H9 (cell line): ENCODE measurements at regions not wholly inside any gene's neighbourhood (a gene's known extent, or its start where the extent isn't known, plus 50 kb on each side); places are given as distances from the start of the nearest gene placed in this dataset.

Experiments
- DNase-seq: peaks from one replicate; pipeline ENCODE4 v3.0.0-alpha.2; 2017
- H2AFZ ChIP-seq: one replicate; pipeline ENCODE4 v1.6.1; 2013; ENCODE audit warnings: mild to moderate bottlenecking, low read length, control low read depth, moderate library complexity
- H2AK5ac ChIP-seq: 2 replicates; pipeline ENCODE4 v1.6.1; 2013; ENCODE audit warnings: low read length, control low read depth, mixed read lengths; ENCODE audit not compliant: insufficient read length
- H2BK120ac ChIP-seq: one replicate; pipeline ENCODE4 v1.6.1; 2013; ENCODE audit warnings: low read depth, mild to moderate bottlenecking, low read length, control low read depth, inconsistent platforms; ENCODE audit not compliant: poor library complexity, severe bottlenecking
- H2BK12ac ChIP-seq: 2 replicates; pipeline ENCODE4 v1.6.1; 2013; ENCODE audit warnings: low read length, control low read depth, mixed read lengths, low read depth; ENCODE audit not compliant: insufficient read length
- H2BK15ac ChIP-seq: 2 replicates; pipeline ENCODE4 v1.6.1; 2013; ENCODE audit warnings: low read depth, low read length, control low read depth
- H2BK20ac ChIP-seq: one replicate; pipeline ENCODE4 v1.6.1; 2013; ENCODE audit warnings: low read depth, mild to moderate bottlenecking, low read length, control low read depth, inconsistent platforms; ENCODE audit not compliant: poor library complexity, severe bottlenecking
- H2BK5ac ChIP-seq: 2 replicates; pipeline ENCODE4 v1.6.1; 2013; ENCODE audit warnings: low read length, control low read depth, mixed read lengths; ENCODE audit not compliant: insufficient read length
- H3K14ac ChIP-seq: 2 replicates; pipeline ENCODE4 v1.6.1; 2013; ENCODE audit warnings: low read length, control low read depth; ENCODE audit not compliant: insufficient read depth
- H3K18ac ChIP-seq: 2 replicates; pipeline ENCODE4 v1.6.1; 2013; ENCODE audit warnings: low read depth, mild to moderate bottlenecking, mixed read lengths, low read length, control low read depth; ENCODE audit not compliant: insufficient read length
- H3K23ac ChIP-seq: 2 replicates; pipeline ENCODE4 v1.6.1; 2013; ENCODE audit warnings: low read length, control low read depth, mixed read lengths, low read depth; ENCODE audit not compliant: insufficient read length
- H3K23me2 ChIP-seq: 2 replicates; pipeline ENCODE4 v1.6.1; 2013; ENCODE audit warnings: low read depth, mild to moderate bottlenecking, mixed read lengths, low read length, control low read depth; ENCODE audit not compliant: insufficient read length, poor library complexity, severe bottlenecking
- H3K27ac ChIP-seq: 2 replicates; pipeline ENCODE4 v1.5.1; 2013; ENCODE audit warnings: low read length, control low read depth, mixed read lengths, low read depth; ENCODE audit not compliant: insufficient read length
- H3K27me3 ChIP-seq: 2 replicates; pipeline ENCODE4 v1.6.1; 2013; ENCODE audit warnings: low read length, control low read depth, inconsistent platforms; ENCODE audit not compliant: insufficient read depth
- H3K4ac ChIP-seq: 2 replicates; pipeline ENCODE4 v1.6.1; 2013; ENCODE audit warnings: low read depth, mild to moderate bottlenecking, control low read depth, inconsistent platforms, low read length, moderate library complexity
- H3K4me1 ChIP-seq: 2 replicates; pipeline ENCODE4 v1.6.1; 2013; ENCODE audit warnings: low read length, control low read depth, inconsistent platforms; ENCODE audit not compliant: insufficient read depth
- H3K4me2 ChIP-seq: 2 replicates; pipeline ENCODE4 v1.6.1; 2013; ENCODE audit warnings: low read length, control low read depth, mixed read lengths; ENCODE audit not compliant: insufficient read length, insufficient read depth
- H3K56ac ChIP-seq: 2 replicates; pipeline ENCODE4 v1.6.1; 2013; ENCODE audit warnings: low read depth, mild to moderate bottlenecking, mixed read lengths, low read length, control low read depth; ENCODE audit not compliant: insufficient read length
- H3K79me1 ChIP-seq: 2 replicates; pipeline ENCODE4 v1.6.1; 2013; ENCODE audit warnings: low read depth, mild to moderate bottlenecking, moderate library complexity, low read length, control low read depth, inconsistent platforms; ENCODE audit not compliant: insufficient read depth, poor library complexity, severe bottlenecking
- H3K79me2 ChIP-seq: 2 replicates; pipeline ENCODE4 v1.6.1; 2013; ENCODE audit warnings: low read length, control low read depth, inconsistent platforms; ENCODE audit not compliant: insufficient read depth
- H3K9ac ChIP-seq: 2 replicates; pipeline ENCODE4 v1.6.1; 2013; ENCODE audit warnings: low read length, control low read depth, mixed read lengths; ENCODE audit not compliant: insufficient read length; ENCODE audit errors: extremely low read depth
- H3K9me3 ChIP-seq: one replicate; pipeline ENCODE4 v1.6.1; 2013; ENCODE audit warnings: low read depth, low read length, inconsistent platforms; ENCODE audit not compliant: control insufficient read depth
- H3T11ph ChIP-seq: one replicate; pipeline ENCODE4 v1.6.1; 2013; ENCODE audit warnings: mild to moderate bottlenecking, low read length, control low read depth, inconsistent platforms
- H4K20me1 ChIP-seq: one replicate; pipeline ENCODE4 v1.6.1; 2013; ENCODE audit not compliant: control insufficient read depth, insufficient read length, insufficient read depth
- H4K5ac ChIP-seq: 2 replicates; pipeline ENCODE4 v1.6.1; 2013; ENCODE audit warnings: low read depth, mild to moderate bottlenecking, mixed read lengths, low read length, control low read depth; ENCODE audit not compliant: insufficient read length
- H4K8ac ChIP-seq: replicated peaks from 2 replicates; pipeline ENCODE4 v1.6.1; 2013; ENCODE audit warnings: low read length, control low read depth, mixed read lengths, low read depth; ENCODE audit not compliant: insufficient read length
- H4K91ac ChIP-seq: 2 replicates; pipeline ENCODE4 v1.6.1; 2013; ENCODE audit warnings: low read depth, mild to moderate bottlenecking, moderate library complexity, mixed read lengths, low read length, control low read depth; ENCODE audit not compliant: insufficient read length
- H3K27ac Mint-ChIP-seq, 3 experiments: 2 replicates in 2 of 3; 3 replicates in 1 of 3; pipeline ENCODE4 v1.8.0; 2020 to 2021; ENCODE audit warnings: mixed read lengths in 3 of 3, mild to moderate bottlenecking in 1 of 3, moderate library complexity in 1 of 3
- H3K27me3 Mint-ChIP-seq: 2 replicates; pipeline ENCODE4 v1.8.0; 2021; ENCODE audit warnings: low read depth, mild to moderate bottlenecking, moderate library complexity, mixed read lengths
- H3K36me3 Mint-ChIP-seq, 3 experiments: 2 replicates in 2 of 3; 3 replicates in 1 of 3; pipeline ENCODE4 v1.8.0; 2020 to 2021; ENCODE audit warnings: low read depth in 3 of 3, mixed read lengths in 3 of 3; ENCODE audit not compliant: insufficient read depth in 1 of 3
- H3K4me1 Mint-ChIP-seq, 2 experiments: 2 replicates each; pipeline ENCODE4 v1.8.0; 2020; ENCODE audit warnings: mixed read lengths in 2 of 2
- H3K4me3 Mint-ChIP-seq, 2 experiments: 2 replicates in 1 of 2; 3 replicates in 1 of 2; pipeline ENCODE4 v1.8.0; 2020 to 2021; ENCODE audit warnings: mild to moderate bottlenecking in 2 of 2, mixed read lengths in 2 of 2, moderate library complexity in 1 of 2
- H3K9me3 Mint-ChIP-seq, 2 experiments: 2 replicates in 1 of 2; 3 replicates in 1 of 2; pipeline ENCODE4 v1.8.0; 2020; ENCODE audit warnings: mild to moderate bottlenecking in 2 of 2, mixed read lengths in 2 of 2, moderate library complexity in 1 of 2
- CTCF ChIP-seq: fragments of 200-600 bp; sonication (generic); conservative IDR thresholded peaks from 3 replicates; pipeline ENCODE4 v1.8.0; 2021; ENCODE audit warnings: antibody characterized with exemption, mild to moderate bottlenecking
- WGBS: extraction: QIAGEN DNeasy Blood & Tissue Kit; methylation state at CpG from one replicate; pipeline ENCODE4 v1.1.7; 2013; ENCODE audit warnings: missing lambda C conversion rate, low lambda C conversion rate, mixed read lengths; ENCODE audit not compliant: insufficient read length; ENCODE audit errors: extremely low coverage; 5-methylcytosine and 5-hydroxymethylcytosine counted together

GRCh38 chr6:66307490-66307889 lies 600.5 kb upstream of the EYS start:
- DNase-seq, result no peak
- Histone ChIP-seq H3K27me3 (no peaks in the 10 kb centered on the region), H4K8ac (no peak overlapping the region), H2BK5ac (no peak overlapping the region), H3K4me2 (no peak overlapping the region), H3K56ac (no peak overlapping the region), H3K4ac (no peak overlapping the region), H2BK20ac (no peak overlapping the region), H3K79me2 (no peaks in the 10 kb centered on the region), H3K23me2 (no peaks in the 10 kb centered on the region), H2BK15ac (no peak overlapping the region), H2AFZ (no peak overlapping the region), H3K18ac (no peak overlapping the region), H3K23ac (no peak overlapping the region), H4K91ac (no peak overlapping the region), H2AK5ac (no peak overlapping the region), H3T11ph (no peak overlapping the region), H3K9me3 (peaks cover 7% of the 10 kb centered on the region), H4K20me1 (no peaks in the 10 kb centered on the region), H3K79me1 (no peaks in the 10 kb centered on the region), H3K27ac (no peak overlapping the region), H2BK12ac (no peak overlapping the region), H2BK120ac (no peak overlapping the region), H3K14ac (no peak overlapping the region), H4K5ac (no peak overlapping the region), H3K4me1 (no peaks in the 10 kb centered on the region), H3K9ac (no peak overlapping the region)
- no peaks in the 10 kb centered on the region for H3K27me3 Mint-ChIP-seq
- no peak overlapping the region for H3K4me3 Mint-ChIP-seq
- H3K9me3 Mint-ChIP-seq, result peaks cover 27 to 33% of the 10 kb centered on the region in 2 experiments
- peaks cover 17 to 28% (median 19%) of the 10 kb centered on the region in 3 experiments for H3K36me3 Mint-ChIP-seq
- whole genome bisulfite sequencing, result no CpG with 5 or more reads among the region's 2 CpGs
- H3K4me1 Mint-ChIP-seq, result no peaks in the 10 kb centered on the region
- no peak overlapping the region for H3K27ac Mint-ChIP-seq
- TF ChIP-seq CTCF, result no peak
